GM12865 (cell line): ENCODE measurements at regions not wholly inside any gene's neighbourhood (a gene's known extent, or its start where the extent isn't known, plus 50 kb on each side); places are given as distances from the start of the nearest gene placed in this dataset.

ENCODE experiments used
- DNase-seq: peaks from one replicate; pipeline ENCODE4 v3.0.0; 2010; ENCODE audit warnings: low read depth
- H3K4me3 ChIP-seq: 2 replicates; pipeline ENCODE4 v1.5.1; 2011; ENCODE audit warnings: mild to moderate bottlenecking, low read depth, low read length, control low read depth
- CTCF ChIP-seq: IDR thresholded peaks from 2 replicates; pipeline ENCODE4 v1.5.1; 2011; ENCODE audit warnings: low read length, control low read depth, low read depth, inconsistent platforms; ENCODE audit not compliant: insufficient read depth; ENCODE audit errors: missing control alignments

GRCh38 chr3:31125413-31126020 is 231.1 kb upstream of the GADL1 start:
- DNase-seq = no peak
- TF ChIP-seq CTCF = no peak
- no peak overlapping the region for H3K4me3 ChIP-seq

GRCh38 chr3:31129241-31129640 is 234.8 kb upstream of the GADL1 start:
- peak; percentile 55 for DNase-seq
- TF ChIP-seq CTCF = no peak
- H3K4me3 ChIP-seq = no peak overlapping the region

DNA sequence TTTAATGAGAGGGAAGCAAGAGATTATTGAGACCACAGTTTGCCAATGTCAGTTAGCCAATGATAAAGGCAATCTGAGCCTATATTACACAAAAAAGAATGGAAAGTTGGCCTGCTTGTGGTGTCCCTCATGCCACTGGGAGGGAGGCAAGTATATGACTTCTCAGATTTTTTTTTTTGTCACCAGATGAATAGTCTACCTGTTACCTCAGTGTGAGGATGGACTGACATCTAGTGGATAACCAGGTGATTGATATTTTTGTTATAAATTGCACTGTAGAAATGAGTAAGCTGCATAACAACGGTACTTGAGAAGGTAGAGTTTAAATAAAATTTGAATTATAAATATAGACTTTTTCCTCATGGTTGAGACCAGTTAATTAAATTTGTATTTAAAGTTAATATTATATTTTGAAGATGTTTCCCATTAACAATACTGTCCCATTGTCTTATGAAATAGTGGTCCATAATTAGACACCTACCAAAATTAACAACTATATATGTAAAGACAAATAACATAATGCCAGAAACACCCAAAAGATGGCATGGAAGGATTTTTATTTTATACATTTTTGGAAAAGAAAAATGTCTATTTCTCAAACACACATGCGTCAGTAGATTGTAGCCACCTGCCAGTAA is 237.8 kb upstream of the GADL1 start:
- H3K4me3 ChIP-seq = no peak overlapping the region
- peak; percentile 46 for TF ChIP-seq CTCF
- DNase-seq = peak; percentile 67

- TF ChIP-seq CTCF = no peak
- no peak overlapping the region for H3K4me3 ChIP-seq
- DNase-seq = no peak
Measured at GRCh38 chr3:31133541-31133940, 239.1 kb upstream of the GADL1 start.

GRCh38 chr3:31135546-31135945 is 241.1 kb upstream of the GADL1 start:
- DNase-seq = no peak
- TF ChIP-seq CTCF = no peak

GRCh38 chr3:31137718-31138465 is 243.4 kb upstream of the GADL1 start:
- no peak for TF ChIP-seq CTCF
- no peak overlapping the region for H3K4me3 ChIP-seq
- no peak for DNase-seq

More at GRCh38 chr3:31135546-31135945, 241.1 kb upstream of the GADL1 start:
- H3K4me3 ChIP-seq = no peak overlapping the region
